GM12878 (cell line): ENCODE measurements at regions not wholly inside any gene's neighbourhood (a gene's known extent, or its start where the extent isn't known, plus 50 kb on each side); places are given as distances from the start of the nearest gene placed in this dataset.

Source experiments
- ATAC-seq: fragments of 200-7000 bp; cut with Tn5 transposase; 3 replicates; pipeline ENCODE4 v1.9.1; 2020; ENCODE audit warnings: mild to moderate bottlenecking, moderate library complexity
- BruUV-seq: library from RNA; stranded (reverse); fragments of 400-500 nt; replicated peaks from 2 replicates; lab custom pipeline; 2021; lab: Mats Ljungman, UMichigan
- CTCF ChIA-PET: fragments of 300-600 bp; sonication (Branson Sonifier 250); formaldehyde crosslinking; extraction: SDS; loops from one replicate; lab custom pipeline; 2021; ENCODE audit warnings: inconsistent platforms; lab: Yijun Ruan, JAX
- POLR2A ChIA-PET: fragments of 350-600 bp; formaldehyde crosslinking; extraction: SDS; loops from one replicate; lab custom pipeline; 2021; ENCODE audit warnings: inconsistent platforms; lab: Charles Lee
- RAD21 ChIA-PET: fragments of 300-600 bp; sonication (Branson Sonifier 250); formaldehyde crosslinking; loops from one replicate; lab custom pipeline; 2023; ENCODE audit warnings: antibody characterized with exemption; ENCODE audit not compliant: unreplicated experiment; lab: Charles Lee
- SMC1A ChIA-PET: fragments of 300-600 bp; sonication (Branson Sonifier 250); formaldehyde crosslinking; loops from one replicate; lab custom pipeline; 2023; ENCODE audit not compliant: unreplicated experiment, uncharacterized antibody; lab: Charles Lee
- DNase-seq: peaks from one replicate; pipeline ENCODE4 v3.0.0-alpha.2; 2011; ENCODE audit warnings: low read depth, low spot score
- FAIRE-seq: peaks from 3 replicates; lab custom pipeline; 2011; peaks lifted over from hg19 to GRCh38; lab: Jason Lieb, UNC
- H2AFZ ChIP-seq: 2 replicates; pipeline ENCODE4 v1.6.0; 2011; ENCODE audit warnings: low read depth, low read length, control low read depth; ENCODE audit not compliant: control insufficient read depth
- H3K27ac ChIP-seq: 2 replicates; pipeline ENCODE4 v1.5.1; 2011; ENCODE audit warnings: control low read depth; ENCODE audit not compliant: control insufficient read depth, insufficient read depth
- H3K27me3 ChIP-seq, 2 experiments: replicated peaks in 1 of 2; 2 replicates each; pipeline versions ENCODE4 v1.6.0 to v1.6.1; 2011; ENCODE audit warnings: low read length in 1 of 2; ENCODE audit not compliant: control insufficient read depth in 2 of 2, insufficient read depth in 2 of 2
- H3K36me3 ChIP-seq, 2 experiments: 2 replicates each; pipeline ENCODE4 v1.5.1; 2011; ENCODE audit warnings: low read length in 1 of 2; ENCODE audit not compliant: control insufficient read depth in 2 of 2, insufficient read depth in 2 of 2
- H3K4me1 ChIP-seq: 2 replicates; pipeline ENCODE4 v1.6.1; 2011; ENCODE audit warnings: mild to moderate bottlenecking, low read length, moderate library complexity, mixed read lengths; ENCODE audit not compliant: control insufficient read depth, insufficient read depth
- H3K4me2 ChIP-seq: 2 replicates; pipeline ENCODE4 v1.6.0; 2011; ENCODE audit warnings: control low read depth; ENCODE audit not compliant: control insufficient read depth, insufficient read depth
- H3K4me3 ChIP-seq: fragments of 200-600 bp; sonication (generic); 2 replicates; pipeline ENCODE4 v1.5.1; 2016
- H3K79me2 ChIP-seq: 2 replicates; pipeline ENCODE4 v1.6.0; 2011; ENCODE audit warnings: low read length; ENCODE audit not compliant: control insufficient read depth, insufficient read depth
- H3K9ac ChIP-seq: 2 replicates; pipeline ENCODE4 v1.8.0; 2011; ENCODE audit warnings: low read length, control low read depth, mixed read lengths; ENCODE audit not compliant: control insufficient read depth, insufficient read depth
- H3K9me3 ChIP-seq: replicated peaks from 3 replicates; pipeline ENCODE4 v1.5.1; 2011; ENCODE audit warnings: mild to moderate bottlenecking, low read length; ENCODE audit not compliant: control insufficient read depth, insufficient read depth
- H4K20me1 ChIP-seq: 2 replicates; pipeline ENCODE4 v1.6.0; 2011; ENCODE audit not compliant: control insufficient read depth, insufficient read depth
- ATF7 ChIP-seq: fragments of 450-650 bp; IDR thresholded peaks from 2 replicates; pipeline ENCODE4 v1.6.1; 2016; ENCODE audit warnings: low read depth, mild to moderate bottlenecking
- BCL11A ChIP-seq: IDR thresholded peaks from 2 replicates; pipeline ENCODE4 v1.6.1; 2011; ENCODE audit warnings: low read depth, low read length
- CBX5 ChIP-seq: sonication (generic); IDR thresholded peaks from 2 replicates; pipeline ENCODE4 v1.6.1; 2016; ENCODE audit warnings: low read depth, moderate library complexity, mild to moderate bottlenecking, inconsistent platforms
- GATAD2B ChIP-seq: fragments of 450-650 bp; conservative IDR thresholded peaks from 2 replicates; pipeline ENCODE4 v1.6.1; 2017; ENCODE audit warnings: low read depth, mild to moderate bottlenecking, moderate library complexity
- IRF4 ChIP-seq: IDR thresholded peaks from 2 replicates; pipeline ENCODE4 v1.6.1; 2011; ENCODE audit warnings: low read depth, low read length
- NFIC ChIP-seq: IDR thresholded peaks from 2 replicates; pipeline ENCODE4 v1.6.1; 2012; ENCODE audit warnings: low read depth, mild to moderate bottlenecking, inconsistent platforms, low read length, moderate library complexity
- NFXL1 ChIP-seq: fragments of 450-650 bp; IDR thresholded peaks from 2 replicates; pipeline ENCODE4 v1.6.1; 2017; ENCODE audit warnings: antibody characterized with exemption, mild to moderate bottlenecking, borderline replicate concordance
- SUZ12 ChIP-seq: fragments of 200-600 bp; sonication (generic); IDR thresholded peaks from one replicate; pipeline ENCODE4 v1.6.1; 2018; ENCODE audit warnings: antibody characterized with exemption, mild to moderate bottlenecking; ENCODE audit not compliant: unreplicated experiment
- WGBS: methylation state at CpG from one replicate; pipeline ENCODE4 v1.1.6; 2016; ENCODE audit warnings: low lambda C conversion rate; ENCODE audit not compliant: insufficient replicate concordance, insufficient coverage; ENCODE audit errors: missing lambda C conversion rate; 5-methylcytosine and 5-hydroxymethylcytosine counted together
- in situ Hi-C: fragments of 300-500 bp; cut with MboI; formaldehyde crosslinking; loops from 9 replicates; pipeline ENCODE4 v1.14.3; 2018; ENCODE audit warnings: mixed read lengths
- intact Hi-C: fragments of 100-400 bp; cut with micrococcal nuclease; formaldehyde crosslinking; loops from one replicate; pipeline ENCODE4 v1.14.2; 2022; ENCODE audit not compliant: unreplicated experiment
- TF ChIP-seq, protein P1 (sequence below): fragments of 450-650 bp; formaldehyde crosslinking; IDR thresholded peaks from 2 replicates; pipeline ENCODE4 v1.4.0; 2022; ENCODE audit warnings: mild to moderate bottlenecking, moderate library complexity
- TF ChIP-seq, protein P2 (sequence below): IDR thresholded peaks from 2 replicates; pipeline ENCODE4 v1.6.1; 2012; ENCODE audit warnings: low read depth, low read length, improper control_type of control experiment

GRCh38 chr4:174107746-174108354, 175.6 kb downstream of the FBXO8 start:
- in situ Hi-C loops (no loop called here), intact Hi-C loops (no loop called here)
- Histone ChIP-seq H3K4me2 (no peak overlapping the region), H3K36me3 (no peaks in the 10 kb centered on the region), H3K27me3 (peaks cover 0 to 2% of the 10 kb centered on the region in 2 experiments; a peak in 1 of 4 replicates), H3K4me1 (no peaks in the 10 kb centered on the region), H2AFZ (no peak overlapping the region), H3K4me3 (no peak overlapping the region), H3K9me3 (no peaks in the 10 kb centered on the region), H4K20me1 (no peaks in the 10 kb centered on the region), H3K9ac (no peak overlapping the region), H3K27ac (no peak overlapping the region), H3K79me2 (no peaks in the 10 kb centered on the region)
- ChIA-PET CTCF (interaction anchor here (0.9 to 2.4 kb wide), 3 partner anchors 10 to 439 kb away, joined by 3 to 8 read pairs (median 3); no protein-coding TSS in a partner anchor), SMC1A (no interaction called here), POLR2A (no interaction called here), RAD21 (no interaction called here)
- 4% methylated on average over 6 of the region's 6 CpGs for WGBS
- no TSS peak for BruUV-seq
- DNase-seq (no peak), ATAC-seq (no peak), FAIRE-seq (no peak)
- no peak for TF ChIP-seq BCL11A
- TF ChIP-seq, protein P1, sequence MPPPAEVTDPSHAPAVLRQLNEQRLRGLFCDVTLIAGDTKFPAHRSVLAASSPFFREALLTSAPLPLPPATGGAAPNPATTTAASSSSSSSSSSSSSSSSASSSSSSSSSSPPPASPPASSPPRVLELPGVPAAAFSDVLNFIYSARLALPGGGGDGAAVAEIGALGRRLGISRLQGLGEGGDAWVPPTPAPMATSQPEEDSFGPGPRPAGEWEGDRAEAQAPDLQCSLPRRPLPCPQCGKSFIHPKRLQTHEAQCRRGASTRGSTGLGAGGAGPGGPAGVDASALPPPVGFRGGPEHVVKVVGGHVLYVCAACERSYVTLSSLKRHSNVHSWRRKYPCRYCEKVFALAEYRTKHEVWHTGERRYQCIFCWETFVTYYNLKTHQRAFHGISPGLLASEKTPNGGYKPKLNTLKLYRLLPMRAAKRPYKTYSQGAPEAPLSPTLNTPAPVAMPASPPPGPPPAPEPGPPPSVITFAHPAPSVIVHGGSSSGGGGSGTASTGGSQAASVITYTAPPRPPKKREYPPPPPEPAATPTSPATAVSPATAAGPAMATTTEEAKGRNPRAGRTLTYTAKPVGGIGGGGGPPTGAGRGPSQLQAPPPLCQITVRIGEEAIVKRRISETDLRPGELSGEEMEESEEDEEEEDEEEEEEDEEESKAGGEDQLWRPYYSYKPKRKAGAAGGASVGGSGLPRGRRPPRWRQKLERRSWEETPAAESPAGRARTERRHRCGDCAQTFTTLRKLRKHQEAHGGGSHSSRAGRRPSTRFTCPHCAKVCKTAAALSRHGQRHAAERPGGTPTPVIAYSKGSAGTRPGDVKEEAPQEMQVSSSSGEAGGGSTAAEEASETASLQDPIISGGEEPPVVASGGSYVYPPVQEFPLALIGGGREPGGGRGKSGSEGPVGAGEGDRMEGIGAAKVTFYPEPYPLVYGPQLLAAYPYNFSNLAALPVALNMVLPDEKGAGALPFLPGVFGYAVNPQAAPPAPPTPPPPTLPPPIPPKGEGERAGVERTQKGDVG (CRISPR knock-in tag), result no peak

GRCh38 chr4:174105202-174105601, 178.3 kb downstream of the FBXO8 start:
- 33% methylated on average over 1 of the region's 1 CpG for WGBS
- Histone ChIP-seq H2AFZ (no peak overlapping the region), H3K4me1 (no peaks in the 10 kb centered on the region), H3K79me2 (no peaks in the 10 kb centered on the region), H3K27me3 (peaks cover 0 to 2% of the 10 kb centered on the region in 2 experiments; a peak in 1 of 4 replicates), H4K20me1 (no peaks in the 10 kb centered on the region), H3K4me3 (no peak overlapping the region), H3K9ac (no peak overlapping the region), H3K4me2 (no peak overlapping the region), H3K36me3 (no peaks in the 10 kb centered on the region), H3K9me3 (no peaks in the 10 kb centered on the region), H3K27ac (no peak overlapping the region)
- ChIA-PET POLR2A (no interaction called here), RAD21 (no interaction called here), SMC1A (no interaction called here), CTCF (interaction anchor here (1.0 kb wide), 1 partner anchor 15 kb away, joined by 3 read pairs; no protein-coding TSS in a partner anchor)
- no peak for ATAC-seq
- TF ChIP-seq, protein P2, sequence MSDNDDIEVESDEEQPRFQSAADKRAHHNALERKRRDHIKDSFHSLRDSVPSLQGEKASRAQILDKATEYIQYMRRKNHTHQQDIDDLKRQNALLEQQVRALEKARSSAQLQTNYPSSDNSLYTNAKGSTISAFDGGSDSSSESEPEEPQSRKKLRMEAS, result no peak
- TF ChIP-seq SUZ12 (no peak), NFXL1 (no peak), NFIC (no peak), GATAD2B (no peak), CBX5 (no peak), IRF4 (no peak), ATF7 (no peak)
- in situ Hi-C loops (no loop called here), intact Hi-C loops (no loop called here)
- DNase-seq, result no peak
- no peak for FAIRE-seq
- no TSS peak for BruUV-seq
